Ectodermal cell (in vitro differentiated cells): ENCODE measurements at regions not wholly inside any gene's neighbourhood (a gene's known extent, or its start where the extent isn't known, plus 50 kb on each side); places are given as distances from the start of the nearest gene placed in this dataset.
"Not testable (repeated sequence)": the region's sequence is repeated elsewhere in the genome, so short reads cannot be mapped to it uniquely, and the experiment has no call there.

Experiments
- H3K27ac ChIP-seq: 2 replicates; pipeline ENCODE4 v1.7.0; 2013; ENCODE audit warnings: mild to moderate bottlenecking, low read depth, low read length; ENCODE audit not compliant: insufficient read depth, poor library complexity, severe bottlenecking
- H3K27me3 ChIP-seq: 2 replicates; pipeline ENCODE4 v1.7.0; 2013; ENCODE audit warnings: mild to moderate bottlenecking, low read length; ENCODE audit not compliant: insufficient read depth, control insufficient read depth, poor library complexity, severe bottlenecking
- H3K36me3 ChIP-seq: one replicate; pipeline ENCODE4 v1.7.0; 2013; ENCODE audit warnings: low read length; ENCODE audit not compliant: control insufficient read depth, insufficient read depth
- H3K4me1 ChIP-seq: one replicate; pipeline ENCODE4 v1.7.0; 2013; ENCODE audit warnings: low read length; ENCODE audit not compliant: control insufficient read depth, insufficient read depth
- H3K4me3 ChIP-seq: 2 replicates; pipeline ENCODE4 v1.7.0; 2013; ENCODE audit warnings: low read depth, low read length, control low read depth; ENCODE audit not compliant: insufficient read depth
- H3K9me3 ChIP-seq: 2 replicates; pipeline ENCODE4 v1.7.0; 2013; ENCODE audit warnings: mild to moderate bottlenecking, low read length, moderate library complexity; ENCODE audit not compliant: control insufficient read depth
- WGBS, 2 experiments: methylation state at CpG; one replicate each; pipeline ENCODE4 v1.1.7; 2013; ENCODE audit warnings: missing lambda C conversion rate in 2 of 2; 5-methylcytosine and 5-hydroxymethylcytosine counted together

DNA sequence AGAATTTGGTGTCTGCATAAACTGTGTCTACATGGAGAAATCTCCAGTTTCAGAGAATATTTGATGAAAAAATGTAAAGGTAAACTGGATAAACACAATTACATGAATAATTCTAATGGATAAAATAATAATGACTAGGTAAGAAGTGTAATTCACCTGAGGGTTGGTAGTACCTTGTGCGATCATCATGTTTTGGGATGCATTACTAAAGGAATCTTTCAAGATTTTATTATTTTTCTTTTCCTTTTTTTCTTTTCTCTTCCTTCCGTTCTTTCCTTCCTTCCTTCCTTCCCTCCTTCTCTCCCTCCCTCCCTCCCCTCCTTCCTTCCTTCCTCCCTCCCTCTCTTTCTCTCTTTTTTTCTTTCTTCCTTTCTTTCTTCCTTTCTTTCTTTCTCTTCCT is 818.7 kb downstream of the LTN1 start:
- Histone ChIP-seq H3K4me1 (no peaks in the 10 kb centered on the region), H3K4me3 (no peak overlapping the region), H3K9me3 (peaks cover 3% of the 10 kb centered on the region), H3K27ac (no peak overlapping the region), H3K36me3 (no peaks in the 10 kb centered on the region), H3K27me3 (no peaks in the 10 kb centered on the region)
- WGBS, 2 experiments: 90 to 92% methylated on average over 1 to 2 of the region's 2 CpGs

DNA sequence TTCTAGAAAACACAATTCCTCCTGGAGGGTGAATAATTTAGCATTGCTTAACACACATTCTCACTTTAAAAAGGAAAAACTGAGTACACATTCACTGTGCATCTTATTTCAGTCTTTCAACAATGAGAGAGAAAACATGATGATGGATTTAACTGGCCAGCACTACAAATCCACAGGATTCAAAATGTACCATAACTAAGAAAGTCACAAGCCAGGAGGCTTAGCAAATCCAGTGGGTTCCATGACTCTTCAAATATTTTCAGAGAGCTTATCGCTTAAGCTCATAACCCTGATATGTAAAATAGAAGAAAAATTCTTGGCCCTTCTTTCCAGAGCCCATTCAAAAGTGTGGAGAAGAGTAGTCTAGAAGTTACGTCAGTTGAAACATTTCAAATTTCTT is 820.3 kb downstream of the LTN1 start:
- no peaks in the 10 kb centered on the region for H3K4me1 ChIP-seq

DNA sequence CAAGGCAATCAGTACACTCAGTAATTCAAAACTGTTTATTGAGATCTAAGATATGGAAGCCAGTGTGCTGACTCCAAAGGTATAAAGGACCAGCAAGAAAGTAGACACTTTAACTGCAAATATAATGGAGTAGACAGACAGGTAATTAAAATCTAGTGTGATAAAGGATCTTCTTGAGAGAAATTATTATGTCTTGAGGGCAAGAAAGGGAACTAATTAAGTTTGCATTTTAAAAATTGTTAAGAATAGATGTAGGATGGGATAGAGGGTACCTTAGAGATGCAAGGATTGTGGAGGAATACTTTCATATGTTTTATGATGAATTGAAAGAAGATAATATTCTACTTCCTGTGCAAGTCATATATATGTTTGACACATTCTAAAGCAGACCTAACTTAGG is 825.3 kb downstream of the LTN1 start:
- no peaks in the 10 kb centered on the region for H3K4me1 ChIP-seq
- H3K4me3 ChIP-seq: no peak overlapping the region
- H3K9me3 ChIP-seq: no peaks in the 10 kb centered on the region
- H3K27me3 ChIP-seq: no peaks in the 10 kb centered on the region
- H3K36me3 ChIP-seq: no peaks in the 10 kb centered on the region
- H3K27ac ChIP-seq: no peak overlapping the region

More for the DNA sequence above, 820.3 kb downstream of the LTN1 start:
- Histone ChIP-seq H3K27ac (no peak overlapping the region), H3K27me3 (no peaks in the 10 kb centered on the region), H3K36me3 (no peaks in the 10 kb centered on the region), H3K4me3 (no peak overlapping the region), H3K9me3 (peaks cover 3% of the 10 kb centered on the region)
- WGBS, 2 experiments: 89 to 93% methylated on average over 2 of the region's 2 CpGs

DNA sequence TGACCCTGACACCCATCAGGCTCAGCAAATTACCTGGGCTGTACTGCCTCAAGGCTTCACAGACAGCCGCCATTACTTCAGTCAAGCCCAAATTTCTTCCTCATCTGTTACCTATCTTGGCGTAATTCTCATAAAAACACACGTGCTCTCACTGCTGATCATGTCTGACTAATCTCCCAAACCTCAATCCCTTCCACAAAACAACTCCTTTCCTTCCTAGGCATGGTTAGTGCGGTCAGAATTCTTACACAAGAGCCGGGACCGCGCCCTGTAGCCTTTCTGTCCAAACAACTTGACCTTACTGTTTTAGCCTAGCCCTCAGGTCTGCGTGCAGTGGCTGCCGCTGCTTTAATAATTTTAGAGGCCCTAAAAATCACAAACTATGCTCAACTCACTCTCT is 828.2 kb downstream of the LTN1 start:
- not testable (repeated sequence) for H3K27ac ChIP-seq
- WGBS, 2 experiments: 88 to 90% methylated on average over 9 of the region's 9 CpGs

DNA sequence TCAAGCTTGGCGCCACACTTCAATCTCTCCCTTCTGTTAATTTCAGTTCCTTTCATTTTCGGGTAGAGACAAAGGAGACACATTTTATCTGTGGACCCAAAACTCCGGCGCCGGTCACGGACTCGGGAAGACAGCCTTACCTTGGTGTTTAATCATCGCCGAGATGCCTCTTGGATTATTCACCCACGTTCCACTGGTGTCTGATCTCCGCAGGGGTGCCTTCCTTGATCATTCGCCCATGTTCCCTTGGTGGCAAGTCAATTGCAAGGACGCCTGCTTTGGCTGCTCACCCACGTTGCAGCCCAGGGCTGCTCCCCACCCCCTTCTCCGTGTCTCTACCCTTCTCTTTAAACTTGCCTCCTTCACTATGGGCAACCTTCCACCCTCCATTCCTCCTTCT is 830.6 kb downstream of the LTN1 start:
- H3K4me1 ChIP-seq, H3K27ac ChIP-seq, H3K36me3 ChIP-seq, H3K4me3 ChIP-seq, H3K9me3 ChIP-seq, H3K27me3 ChIP-seq: not testable (repeated sequence)
- 91% methylated on average over 15 of the region's 15 CpGs for WGBS, 2 experiments

More for the DNA sequence above, 828.2 kb downstream of the LTN1 start:
- H3K4me1 ChIP-seq, H3K27me3 ChIP-seq, H3K4me3 ChIP-seq, H3K9me3 ChIP-seq, H3K36me3 ChIP-seq: not testable (repeated sequence)

DNA sequence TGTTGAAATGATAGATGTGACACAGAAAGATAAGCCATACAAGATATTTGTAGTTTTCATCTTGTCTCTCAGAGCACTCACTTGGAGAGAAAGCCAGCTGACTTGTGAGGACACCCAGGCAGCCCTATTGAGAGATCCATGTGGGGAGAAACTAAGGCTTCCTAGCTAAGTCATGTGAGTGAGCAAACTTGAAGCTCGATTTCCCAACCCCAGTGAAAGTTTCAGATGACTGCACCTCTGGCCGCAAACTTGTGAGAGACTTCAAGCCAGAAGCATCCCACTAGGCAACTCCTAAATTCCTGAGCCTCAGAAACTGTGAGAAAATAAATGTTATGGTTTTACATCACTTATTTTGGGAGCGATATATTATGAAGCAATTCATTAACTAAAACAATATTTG is 832.3 kb downstream of the LTN1 start:
- Histone ChIP-seq H3K4me3 (no peak overlapping the region), H3K27me3 (no peaks in the 10 kb centered on the region), H3K9me3 (no peaks in the 10 kb centered on the region), H3K4me1 (no peaks in the 10 kb centered on the region), H3K36me3 (no peaks in the 10 kb centered on the region), H3K27ac (no peak overlapping the region)
- 88 to 95% methylated on average over 2 to 3 of the region's 3 CpGs for WGBS, 2 experiments

DNA sequence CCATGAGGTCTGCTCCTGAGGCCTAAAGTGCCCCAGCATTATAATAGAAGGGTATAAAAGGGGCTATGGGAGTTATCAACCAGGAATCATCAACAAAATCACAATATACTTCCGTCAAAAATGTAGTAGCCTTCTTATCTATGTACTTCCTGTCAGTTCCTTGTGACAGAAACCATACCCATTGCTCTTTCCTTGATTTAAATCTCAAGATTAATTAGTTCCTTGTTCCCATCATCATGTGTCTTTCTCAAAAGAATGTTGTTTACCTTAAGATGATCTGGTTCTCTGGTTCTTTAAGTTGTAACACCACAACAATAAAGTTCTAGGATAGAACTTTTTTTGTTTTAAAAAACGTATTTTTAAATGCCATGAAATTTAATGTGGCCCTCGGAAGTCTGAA is 833.3 kb downstream of the LTN1 start:
- WGBS, 2 experiments: 45 to 81% methylated on average over 1 to 3 of the region's 3 CpGs
- H3K27me3 ChIP-seq: no peaks in the 10 kb centered on the region
- no peaks in the 10 kb centered on the region for H3K4me1 ChIP-seq
- H3K36me3 ChIP-seq: no peaks in the 10 kb centered on the region
- no peaks in the 10 kb centered on the region for H3K9me3 ChIP-seq
- H3K4me3 ChIP-seq: no peak overlapping the region
- H3K27ac ChIP-seq: no peak overlapping the region

DNA sequence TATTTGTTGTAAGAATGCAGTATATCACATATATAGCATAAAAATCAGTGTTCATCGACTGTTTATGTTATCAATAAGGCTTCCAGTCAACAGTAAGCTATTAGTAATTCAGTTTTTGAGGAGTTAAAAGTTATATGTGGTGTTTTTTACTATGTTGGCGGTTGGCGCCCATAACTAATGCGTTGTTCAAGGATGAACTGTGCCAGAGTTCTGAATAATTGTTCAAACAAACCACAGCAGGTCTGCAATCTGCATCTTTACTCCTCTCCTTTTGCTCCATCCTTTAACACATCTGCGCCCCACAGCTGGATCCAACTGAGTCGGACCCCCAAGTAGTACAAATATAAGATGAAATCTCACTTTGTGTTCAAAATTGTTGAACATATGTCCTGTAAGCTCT is 836.1 kb downstream of the LTN1 start:
- Histone ChIP-seq H3K27ac (no peak overlapping the region), H3K4me3 (no peak overlapping the region), H3K27me3 (no peaks in the 10 kb centered on the region), H3K4me1 (no peaks in the 10 kb centered on the region), H3K36me3 (no peaks in the 10 kb centered on the region), H3K9me3 (no peaks in the 10 kb centered on the region)
- WGBS, 2 experiments: 97 to 99% methylated on average over 6 of the region's 6 CpGs

DNA sequence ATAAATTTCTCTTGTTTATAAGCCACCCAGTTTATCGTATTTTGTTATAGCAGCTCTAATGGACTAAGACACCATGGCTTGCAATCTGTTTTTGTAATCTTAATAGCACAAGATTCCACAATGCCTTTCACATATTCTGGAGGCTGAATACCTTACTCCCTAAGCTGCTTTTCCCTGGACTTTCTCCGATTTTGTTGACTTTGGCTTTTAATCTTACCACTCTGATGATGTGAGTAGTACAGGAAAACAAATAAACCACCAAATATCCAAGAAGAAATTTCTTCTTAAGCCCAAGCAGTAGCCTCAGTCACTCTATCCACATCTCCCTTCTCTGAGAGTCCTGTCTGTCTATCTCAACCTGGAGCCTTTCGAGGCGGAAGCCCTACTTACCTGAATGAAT is 838.6 kb downstream of the LTN1 start:
- H3K27me3 ChIP-seq: no peaks in the 10 kb centered on the region
- H3K9me3 ChIP-seq: no peaks in the 10 kb centered on the region
- no peak overlapping the region for H3K4me3 ChIP-seq
- no peaks in the 10 kb centered on the region for H3K4me1 ChIP-seq
- H3K27ac ChIP-seq: no peak overlapping the region
- no peaks in the 10 kb centered on the region for H3K36me3 ChIP-seq
- 85 to 87% methylated on average over 4 of the region's 4 CpGs for WGBS, 2 experiments

DNA sequence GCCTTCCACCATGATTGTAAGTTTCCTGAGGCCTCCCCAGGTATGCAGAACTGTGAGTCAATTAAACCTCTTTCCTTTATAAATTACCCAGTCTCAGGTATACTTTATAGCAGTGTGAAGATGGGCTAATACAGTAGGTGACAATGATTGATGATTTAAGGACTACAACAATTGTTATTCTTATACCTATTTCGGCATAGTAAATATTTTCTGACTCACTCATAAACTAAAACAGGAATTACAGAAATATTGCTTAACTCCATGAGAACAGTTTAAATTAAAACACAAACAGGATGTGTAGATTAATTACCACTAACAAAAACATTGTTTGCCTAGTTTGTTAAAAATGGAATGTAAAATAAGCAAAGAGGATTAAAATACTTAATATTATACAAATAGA is 839.9 kb downstream of the LTN1 start:
- no peak overlapping the region for H3K4me3 ChIP-seq
- no peaks in the 10 kb centered on the region for H3K4me1 ChIP-seq
- H3K27me3 ChIP-seq: no peaks in the 10 kb centered on the region
- no peaks in the 10 kb centered on the region for H3K9me3 ChIP-seq
- no peaks in the 10 kb centered on the region for H3K36me3 ChIP-seq
- 100% methylated on average over 1 of the region's 1 CpG; no CpG with 5 or more reads in 1 of the 2 experiments for WGBS, 2 experiments
- no peak overlapping the region for H3K27ac ChIP-seq

DNA sequence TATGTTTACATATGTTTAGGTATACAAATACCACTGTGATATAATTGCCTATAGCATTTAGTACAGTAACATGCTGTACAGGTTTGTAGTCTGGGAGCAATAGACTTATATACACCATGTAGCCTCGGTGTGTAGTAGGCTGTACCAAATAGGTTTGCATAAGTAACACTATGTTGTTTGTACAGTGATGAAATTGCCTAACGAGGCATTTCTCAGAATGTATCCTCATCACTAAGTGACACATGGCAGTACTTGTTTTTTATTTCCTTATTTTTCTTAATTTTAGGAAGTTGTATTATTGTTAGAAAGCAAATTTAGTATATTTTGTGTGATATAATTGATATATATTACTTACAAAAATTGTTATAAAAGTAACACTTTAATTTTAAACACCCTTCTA is 840.9 kb downstream of the LTN1 start:
- no peak overlapping the region for H3K27ac ChIP-seq
- WGBS, 2 experiments: 85 to 90% methylated on average over 1 to 2 of the region's 2 CpGs
- no peaks in the 10 kb centered on the region for H3K9me3 ChIP-seq
- H3K27me3 ChIP-seq: no peaks in the 10 kb centered on the region
- no peaks in the 10 kb centered on the region for H3K36me3 ChIP-seq
- H3K4me1 ChIP-seq: no peaks in the 10 kb centered on the region
- H3K4me3 ChIP-seq: no peak overlapping the region
